GM19438 (cell line): ENCODE measurements at regions not wholly inside any gene's neighbourhood (a gene's known extent, or its start where the extent isn't known, plus 50 kb on each side); places are given as distances from the start of the nearest gene placed in this dataset.

ENCODE experiments used
- ATAC-seq: cut with Tn5 transposase; IDR thresholded peaks from one replicate; pipeline ENCODE4 v1.9.1; 2021; ENCODE audit warnings: low read depth; ENCODE audit not compliant: unreplicated experiment

DNA sequence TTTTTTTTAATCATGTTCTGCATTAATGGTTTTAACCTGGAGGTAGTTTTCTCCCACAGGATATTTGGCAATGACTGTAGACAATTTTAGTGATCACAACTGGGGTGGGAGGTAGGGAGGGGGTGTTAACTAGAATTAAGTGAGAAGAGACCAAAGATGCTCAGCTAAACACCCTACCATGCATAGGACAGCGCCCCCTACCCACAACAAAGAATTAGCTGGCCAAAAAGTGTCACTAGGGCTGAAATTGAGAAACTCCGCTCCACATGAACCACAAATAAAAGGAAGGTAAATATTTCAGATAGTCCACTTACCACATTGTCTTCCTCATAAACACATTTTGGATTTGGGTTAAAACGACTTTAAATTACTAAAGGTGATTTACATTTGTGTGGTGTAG is 942.6 kb downstream of the SUCLG1 start:
- no peak for ATAC-seq

- no peak for ATAC-seq
Measured at GRCh38 chr2:83487451-83487850, 971.6 kb downstream of the SUCLG1 start.

DNA sequence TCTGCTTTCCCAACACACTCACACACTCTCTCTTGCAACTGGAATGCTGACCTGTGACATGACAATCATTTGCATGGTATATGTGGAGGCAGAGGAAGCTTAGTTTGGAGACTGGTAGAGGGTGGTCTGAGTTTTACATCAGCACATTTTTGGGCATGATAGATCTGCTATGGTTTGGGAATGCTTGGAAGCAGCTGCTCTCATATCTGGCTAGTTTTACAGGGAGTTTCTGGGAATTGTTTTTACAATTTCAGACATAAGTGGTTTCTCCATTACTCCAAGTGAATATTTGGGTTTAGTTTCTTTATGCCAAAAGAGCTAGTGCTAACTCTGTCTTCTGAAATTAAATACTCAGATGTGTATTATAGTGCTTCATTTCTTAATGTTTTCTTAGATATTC is 977.6 kb downstream of the SUCLG1 start:
- ATAC-seq = no peak

- no peak for ATAC-seq
Measured at GRCh38 chr2:83478037-83478436, 981.0 kb downstream of the SUCLG1 start.

GRCh38 chr2:83475371-83475770 is 983.7 kb downstream of the SUCLG1 start:
- no peak for ATAC-seq

GRCh38 chr2:83471655-83472054 is 987.4 kb downstream of the SUCLG1 start:
- no peak for ATAC-seq

DNA sequence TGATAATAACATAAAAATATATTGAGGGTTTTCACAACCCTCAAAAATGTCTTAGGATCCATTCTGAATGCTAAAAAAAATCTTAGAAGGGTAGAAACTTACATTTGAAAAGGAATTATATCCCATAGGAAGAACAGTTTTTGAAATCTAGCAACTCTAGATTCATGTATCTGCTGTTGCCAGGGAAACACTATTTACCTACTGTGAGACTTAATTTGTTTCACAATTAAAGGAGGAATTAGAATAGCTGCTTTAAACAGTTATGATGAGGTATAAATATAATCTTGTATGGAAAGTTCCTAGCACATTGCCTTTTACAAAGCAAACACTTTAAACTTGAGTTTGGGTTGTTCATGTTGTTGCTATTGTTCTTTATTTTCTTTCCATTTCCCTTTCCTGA is 988.2 kb downstream of the SUCLG1 start:
- no peak for ATAC-seq

DNA sequence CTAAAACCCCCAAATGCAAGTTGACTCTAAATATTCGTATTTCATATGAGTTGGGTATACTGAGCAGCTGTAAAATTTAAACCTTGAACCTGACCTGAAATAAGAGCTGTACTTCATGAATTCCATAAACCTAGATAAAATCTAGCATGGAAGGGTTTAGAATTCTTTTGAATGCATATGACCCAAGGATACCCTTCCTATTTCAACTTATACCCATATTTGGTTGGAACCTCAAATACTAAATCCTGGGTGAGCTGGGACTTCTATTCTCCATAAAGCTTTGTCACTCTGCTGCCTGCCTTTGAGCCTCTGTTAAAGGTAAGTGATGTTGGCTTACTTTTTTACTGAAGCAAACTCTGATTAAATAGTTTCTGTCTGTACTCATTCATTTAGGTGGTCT is 994.6 kb downstream of the SUCLG1 start:
- ATAC-seq = no peak

DNA sequence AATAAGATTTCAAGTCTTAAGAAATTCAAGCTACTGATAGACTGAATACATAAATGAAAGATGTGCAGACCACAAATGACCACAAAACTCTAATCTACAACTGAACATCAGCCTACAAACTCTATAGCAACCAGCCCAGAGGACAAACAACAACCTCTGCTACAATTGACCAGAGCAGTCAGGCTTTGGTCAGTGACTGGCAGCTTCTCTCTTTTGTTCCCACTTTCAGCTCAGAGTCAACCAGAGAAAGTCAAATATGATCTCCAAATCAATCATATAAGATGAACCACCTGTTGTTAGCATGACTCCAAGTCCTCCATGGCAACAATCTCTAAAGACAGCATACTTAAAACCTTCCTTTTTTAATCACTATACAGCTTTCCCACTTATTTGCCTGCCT is 996.2 kb downstream of the SUCLG1 start:
- ATAC-seq = no peak

GRCh38 chr2:83461135-83461534 is 997.9 kb downstream of the SUCLG1 start:
- no peak for ATAC-seq

DNA sequence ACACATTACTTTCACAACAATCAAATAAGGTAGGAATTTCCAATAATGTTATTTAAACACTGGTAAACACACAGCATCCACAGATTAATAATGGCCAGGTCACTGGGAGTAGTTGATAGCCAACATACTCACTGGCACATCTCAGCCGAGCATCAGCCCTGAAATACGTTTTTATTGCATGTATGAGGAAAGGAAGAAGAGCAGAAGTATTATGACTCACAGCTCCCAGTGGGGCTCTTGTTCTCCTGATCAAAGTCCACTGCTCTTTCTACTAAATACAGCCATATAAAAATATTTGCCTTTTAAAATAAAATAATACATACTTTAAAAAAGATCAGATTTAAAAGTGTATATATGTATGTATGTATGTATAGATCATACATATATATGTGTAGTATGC is 999.6 kb downstream of the SUCLG1 start:
- no peak for ATAC-seq

DNA sequence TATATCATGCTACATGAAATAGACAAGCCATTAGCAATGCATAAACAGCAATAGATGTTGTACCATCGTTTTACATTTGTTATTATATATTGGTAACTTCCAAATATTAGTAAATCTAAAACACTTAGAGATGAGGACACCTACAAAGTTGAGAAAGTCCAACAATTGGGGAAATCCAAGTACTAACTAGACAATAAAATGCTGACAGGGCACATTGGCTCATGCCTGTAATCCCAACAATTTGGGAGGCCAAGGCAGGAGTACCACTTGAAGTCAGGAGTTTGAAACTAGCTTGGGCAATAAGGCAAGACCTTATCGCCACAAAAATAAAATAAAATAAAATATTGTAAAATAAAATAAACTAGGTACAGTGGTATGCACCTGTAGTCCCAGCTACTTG is 1023.1 kb downstream of the SUCLG1 start:
- ATAC-seq = no peak

DNA sequence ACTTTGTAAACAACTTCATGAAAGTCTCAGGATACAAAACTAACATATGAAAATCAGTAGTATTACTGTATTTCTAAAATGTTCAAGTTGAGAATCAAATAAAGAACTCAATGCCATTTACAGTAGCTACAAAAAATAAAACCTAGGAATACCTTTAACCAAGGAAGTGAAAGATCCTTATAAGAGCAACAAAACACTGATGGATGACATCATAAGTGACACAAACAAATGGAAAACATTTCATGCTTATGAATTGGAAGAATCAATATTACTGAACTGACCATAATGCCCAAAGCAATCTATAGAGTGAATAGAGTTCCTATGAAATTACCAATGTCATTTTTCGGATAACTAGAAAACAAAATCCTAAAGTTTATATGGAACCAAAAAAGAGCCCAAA is 1038.1 kb downstream of the SUCLG1 start:
- ATAC-seq = no peak

GRCh38 chr2:83394134-83394904 is 1064.8 kb downstream of the SUCLG1 start:
- ATAC-seq = no peak

GRCh38 chr2:83388804-83389203 is 1070.3 kb downstream of the SUCLG1 start:
- no peak for ATAC-seq

GRCh38 chr2:83386549-83386948 is 1072.5 kb downstream of the SUCLG1 start:
- no peak for ATAC-seq

DNA sequence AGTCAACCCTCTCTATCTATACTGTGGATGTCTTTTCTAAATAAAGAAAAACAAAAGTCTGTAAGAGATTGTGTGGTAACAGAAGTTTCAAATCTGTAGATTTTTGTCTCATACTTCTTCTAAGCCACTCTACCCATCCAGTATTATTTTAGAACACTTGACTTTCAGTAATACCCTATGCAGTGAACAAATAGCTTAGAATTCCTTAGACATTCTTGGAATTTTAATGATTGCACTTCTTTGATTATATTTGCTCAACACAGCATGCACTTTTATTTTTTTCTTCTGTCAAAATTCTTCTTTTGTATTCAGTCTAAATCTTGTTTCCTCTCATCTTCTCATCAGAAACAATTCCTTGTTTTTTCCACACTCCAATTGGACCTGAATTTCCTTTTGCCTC is 1080.2 kb downstream of the SUCLG1 start:
- no peak for ATAC-seq

GRCh38 chr2:83376731-83377130 is 1082.3 kb downstream of the SUCLG1 start:
- no peak for ATAC-seq

- no peak for ATAC-seq
Measured at GRCh38 chr2:83370419-83370762, 1088.7 kb downstream of the SUCLG1 start.

DNA sequence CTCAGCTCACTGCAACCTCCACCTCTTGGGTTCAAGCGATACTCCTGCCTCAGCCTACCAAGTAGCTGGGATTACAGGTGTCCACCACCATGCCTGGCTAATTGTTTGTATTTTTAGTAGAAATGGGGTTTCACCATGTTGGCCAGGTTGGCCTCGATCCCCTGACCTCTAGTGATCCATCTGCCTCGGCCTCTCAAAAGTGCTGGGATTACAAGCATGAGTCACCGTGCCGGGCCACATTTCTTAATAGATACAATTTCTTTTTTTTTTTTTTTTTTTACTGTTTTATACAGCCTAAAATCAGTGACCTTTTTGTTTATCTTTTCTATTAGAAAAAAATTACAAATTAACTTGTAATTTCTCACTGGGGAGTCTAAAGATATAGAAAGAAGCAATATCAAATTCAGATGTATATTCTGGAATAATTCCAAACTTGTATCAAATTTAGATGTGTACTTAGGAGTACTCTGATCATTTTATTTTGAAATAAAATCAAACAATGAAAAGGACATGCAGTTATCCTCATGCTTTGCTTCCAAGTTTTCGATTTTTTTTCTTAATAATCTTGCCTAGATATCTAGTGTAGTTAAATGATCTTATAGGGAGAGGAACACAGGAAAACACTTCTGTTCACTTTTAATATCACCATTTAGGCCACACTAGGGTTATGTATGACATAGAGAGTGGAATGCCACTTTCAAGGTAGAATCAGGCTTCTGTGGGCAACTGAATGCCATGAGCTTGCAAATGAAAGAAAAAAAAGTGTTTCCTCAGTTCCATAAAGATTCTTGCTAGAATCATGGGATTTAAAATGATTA is 1089.3 kb downstream of the SUCLG1 start:
- ATAC-seq = no peak

- no peak for ATAC-seq
Measured at GRCh38 chr2:83368916-83369315, 1090.2 kb downstream of the SUCLG1 start.

DNA sequence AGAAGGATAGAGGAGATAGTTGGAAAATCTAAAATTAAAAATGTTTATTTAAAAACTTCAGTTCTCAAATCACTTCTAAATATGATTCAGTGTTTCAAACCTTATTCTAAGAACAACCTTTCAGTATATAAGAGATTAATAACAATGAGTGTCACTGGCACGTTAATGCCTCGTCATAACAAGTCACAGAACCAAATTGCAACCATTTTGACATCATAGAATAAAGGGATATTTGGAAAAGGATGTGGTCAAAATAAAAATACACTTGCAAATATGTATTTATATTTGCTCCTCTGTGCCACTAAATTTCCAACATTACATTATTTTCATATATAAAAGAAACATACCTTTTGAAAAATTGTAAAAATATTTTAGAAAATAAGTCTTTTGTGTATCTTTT is 1090.6 kb downstream of the SUCLG1 start:
- no peak for ATAC-seq
